H1 (cell line): ENCODE measurements at regions not wholly inside any gene's neighbourhood (a gene's known extent, or its start where the extent isn't known, plus 50 kb on each side); places are given as distances from the start of the nearest gene placed in this dataset.
A peak's percentile ranks its signal among the peaks of the same experiment; 100 is the strongest.

Experiments
- CTCF ChIA-PET: fragments of 300-600 bp; sonication (Branson Sonifier 250); formaldehyde crosslinking; loops from one replicate; lab custom pipeline; 2021; ENCODE audit not compliant: partially characterized antibody; lab: Charles Lee
- POLR2A ChIA-PET: fragments of 300-600 bp; sonication (Branson Sonifier 250); formaldehyde crosslinking; loops from one replicate; lab custom pipeline; 2021; ENCODE audit warnings: inconsistent platforms; ENCODE audit not compliant: partially characterized antibody; lab: Charles Lee
- DNase-seq, 2 experiments: peaks; one replicate each; pipeline versions ENCODE4 v3.0.0 to v3.0.0-alpha.2; 2010 to 2022; ENCODE audit warnings: low spot score in 2 of 2, low read depth in 1 of 2, mixed read lengths in 1 of 2
- FAIRE-seq: peaks from 2 replicates; lab custom pipeline; 2011; peaks lifted over from hg19 to GRCh38; lab: Jason Lieb, UNC
- H2AFZ ChIP-seq: 2 replicates; pipeline ENCODE4 v1.8.1; 2012; ENCODE audit warnings: low read length, inconsistent platforms
- H2AK5ac ChIP-seq: 2 replicates; pipeline ENCODE4 v1.6.1; 2013; ENCODE audit warnings: low read depth, low read length
- H2BK120ac ChIP-seq: replicated peaks from 2 replicates; pipeline ENCODE3; 2013; ENCODE audit warnings: low read depth, low read length, inconsistent platforms
- H2BK12ac ChIP-seq: 2 replicates; pipeline ENCODE4 v1.6.1; 2013; ENCODE audit warnings: low read depth, low read length
- H2BK15ac ChIP-seq: 2 replicates; pipeline ENCODE4 v1.6.1; 2013; ENCODE audit warnings: low read length
- H2BK20ac ChIP-seq: 2 replicates; pipeline ENCODE4 v1.6.1; 2013; ENCODE audit warnings: low read length
- H2BK5ac ChIP-seq: 2 replicates; pipeline ENCODE4 v1.6.1; 2013; ENCODE audit warnings: low read depth, low read length
- H3K14ac ChIP-seq: 2 replicates; pipeline ENCODE4 v1.6.1; 2013; ENCODE audit warnings: inconsistent platforms; ENCODE audit not compliant: insufficient read length
- H3K18ac ChIP-seq: 2 replicates; pipeline ENCODE4 v1.6.1; 2013; ENCODE audit warnings: low read length; ENCODE audit errors: extremely low read depth
- H3K23ac ChIP-seq: 2 replicates; pipeline ENCODE4 v1.6.1; 2013; ENCODE audit warnings: inconsistent platforms; ENCODE audit not compliant: insufficient read length
- H3K23me2 ChIP-seq: 2 replicates; pipeline ENCODE4 v1.6.1; 2013; ENCODE audit warnings: low read depth, low read length
- H3K27ac ChIP-seq: 2 replicates; pipeline ENCODE4 v1.6.1; 2011; ENCODE audit warnings: low read depth, low read length, inconsistent platforms
- H3K27me3 ChIP-seq, 4 experiments: replicated peaks in 1 of 4; 1 replicate in 1 of 4; 2 replicates in 3 of 4; pipeline versions ENCODE4 v1.6.1 to v1.8.1; 2011 to 2013; ENCODE audit warnings: low read length in 3 of 4, mild to moderate bottlenecking in 3 of 4, inconsistent platforms in 2 of 4, mixed read lengths in 2 of 4, moderate library complexity in 1 of 4; ENCODE audit not compliant: control insufficient read depth in 3 of 4, insufficient read depth in 3 of 4; ENCODE audit errors: extremely low read depth in 1 of 4
- H3K36me3 ChIP-seq, 4 experiments: 2 replicates each; pipeline versions ENCODE4 v1.6.1 to v1.8.1; 2011 to 2013; ENCODE audit warnings: mild to moderate bottlenecking in 4 of 4, low read length in 3 of 4, moderate library complexity in 2 of 4, control low read depth in 1 of 4, inconsistent platforms in 1 of 4; ENCODE audit not compliant: insufficient read depth in 4 of 4, control insufficient read depth in 2 of 4
- H3K4ac ChIP-seq: replicated peaks from 2 replicates; pipeline ENCODE3; 2013; ENCODE audit warnings: low read length, low read depth, mixed read lengths, inconsistent platforms; ENCODE audit not compliant: insufficient read length
- H3K4me1 ChIP-seq, 4 experiments: replicated peaks in 1 of 4; 1 replicate in 1 of 4; 2 replicates in 3 of 4; pipeline versions ENCODE4 v1.6.1 to v1.8.1; 2011 to 2013; ENCODE audit warnings: low read length in 3 of 4, inconsistent platforms in 2 of 4, mixed read lengths in 1 of 4; ENCODE audit not compliant: insufficient read depth in 4 of 4, control insufficient read depth in 3 of 4
- H3K4me2 ChIP-seq, 2 experiments: 2 replicates each; pipeline versions ENCODE4 v1.6.1 to v1.8.1; 2011 to 2013; ENCODE audit warnings: low read depth in 2 of 2, low read length in 2 of 2, control low read depth in 1 of 2, inconsistent platforms in 1 of 2, mild to moderate bottlenecking in 1 of 2; ENCODE audit not compliant: insufficient read depth in 1 of 2
- H3K4me3 ChIP-seq, 4 experiments: fragments of 200-600, 300-600 bp in 1 of 4; sonication (generic), shearing (Covaris generic), sonication (Bioruptor Twin) in 1 of 4; 2 replicates each; pipeline versions ENCODE4 v1.5.1 to v1.8.1; 2011 to 2016; ENCODE audit warnings: low read length in 4 of 4, low read depth in 3 of 4, control low read depth in 2 of 4, inconsistent platforms in 2 of 4, mild to moderate bottlenecking in 2 of 4, mixed read lengths in 1 of 4, moderate library complexity in 1 of 4; ENCODE audit not compliant: insufficient read depth in 2 of 4; ENCODE audit errors: extremely low read depth in 1 of 4
- H3K56ac ChIP-seq: replicated peaks from 2 replicates; pipeline ENCODE3; 2013; ENCODE audit warnings: low read depth, mild to moderate bottlenecking, mixed read lengths, low read length, inconsistent platforms; ENCODE audit not compliant: insufficient read length
- H3K79me1 ChIP-seq: 2 replicates; pipeline ENCODE4 v1.6.1; 2013; ENCODE audit warnings: low read depth, low read length, control low read depth
- H3K79me2 ChIP-seq, 2 experiments: 2 replicates each; pipeline versions ENCODE4 v1.6.1 to v1.8.1; 2012 to 2013; ENCODE audit warnings: low read length in 2 of 2, mild to moderate bottlenecking in 2 of 2, inconsistent platforms in 1 of 2; ENCODE audit not compliant: insufficient read depth in 2 of 2, control insufficient read depth in 1 of 2
- H3K9ac ChIP-seq, 4 experiments: replicated peaks in 1 of 4; 1 replicate in 1 of 4; 2 replicates in 3 of 4; pipeline versions ENCODE4 v1.6.1 to v1.8.1; 2011 to 2013; ENCODE audit warnings: low read depth in 3 of 4, low read length in 3 of 4, control low read depth in 2 of 4, mild to moderate bottlenecking in 2 of 4, moderate library complexity in 2 of 4, inconsistent platforms in 1 of 4; ENCODE audit errors: extremely low read depth in 1 of 4
- H3K9me3 ChIP-seq, 2 experiments: 2 replicates each; pipeline versions ENCODE4 v1.6.1 to v1.8.1; 2012 to 2013; ENCODE audit warnings: mild to moderate bottlenecking in 2 of 2, moderate library complexity in 2 of 2, control low read depth in 1 of 2, inconsistent platforms in 1 of 2, low read depth in 1 of 2, low read length in 1 of 2, mixed read lengths in 1 of 2; ENCODE audit not compliant: insufficient read depth in 2 of 2
- H4K20me1 ChIP-seq, 2 experiments: replicated peaks in 1 of 2; 2 replicates each; pipeline versions ENCODE3 to v1.8.1; 2011 to 2013; ENCODE audit warnings: inconsistent platforms in 2 of 2, low read length in 2 of 2, mild to moderate bottlenecking in 1 of 2; ENCODE audit not compliant: insufficient read depth in 2 of 2, control insufficient read depth in 1 of 2
- H4K5ac ChIP-seq: 2 replicates; pipeline ENCODE4 v1.6.1; 2013; ENCODE audit warnings: low read length, low read depth, mixed read lengths, inconsistent platforms; ENCODE audit not compliant: insufficient read length
- H4K8ac ChIP-seq: 2 replicates; pipeline ENCODE4 v1.8.0; 2013; ENCODE audit warnings: mild to moderate bottlenecking, moderate library complexity, low read length, inconsistent platforms; ENCODE audit not compliant: insufficient read depth; ENCODE audit errors: extremely low read depth
- H4K91ac ChIP-seq: replicated peaks from 2 replicates; pipeline ENCODE3; 2013; ENCODE audit warnings: low read length, mixed read lengths, inconsistent platforms; ENCODE audit not compliant: insufficient read length
- EGR1 ChIP-seq: IDR thresholded peaks from 2 replicates; pipeline ENCODE4 v1.6.1; 2011; ENCODE audit warnings: low read depth, low read length, borderline replicate concordance
- EP300 ChIP-seq, 2 experiments: IDR thresholded peaks; 1 replicate in 1 of 2; 2 replicates in 1 of 2; pipeline ENCODE4 v1.6.1; 2011 to 2012; ENCODE audit warnings: low read depth in 2 of 2, low read length in 2 of 2, mild to moderate bottlenecking in 2 of 2, borderline replicate concordance in 1 of 2, inconsistent platforms in 1 of 2, moderate library complexity in 1 of 2
- GABPA ChIP-seq: IDR thresholded peaks from 2 replicates; pipeline ENCODE4 v1.6.1; 2011; ENCODE audit warnings: mild to moderate bottlenecking, low read length, moderate library complexity, borderline replicate concordance; ENCODE audit not compliant: insufficient read depth
- KDM1A ChIP-seq: fragments of 200-600, 300-600 bp; sonication (generic); IDR thresholded peaks from 2 replicates; pipeline ENCODE4 v1.7.1; 2016; ENCODE audit warnings: mild to moderate bottlenecking, low read length, borderline replicate concordance
- MAFK ChIP-seq: IDR thresholded peaks from 2 replicates; pipeline ENCODE4 v1.6.1; 2012; ENCODE audit warnings: low read depth, mild to moderate bottlenecking, improper control_type of control experiment, low read length
- NANOG ChIP-seq: IDR thresholded peaks from 2 replicates; pipeline ENCODE4 v1.6.1; 2011; ENCODE audit warnings: low read length, low read depth, mild to moderate bottlenecking, inconsistent platforms; ENCODE audit not compliant: insufficient read depth, poor library complexity, severe bottlenecking
- NRF1 ChIP-seq: IDR thresholded peaks from 2 replicates; pipeline ENCODE4 v1.6.1; 2011; ENCODE audit warnings: mild to moderate bottlenecking, low read depth, low read length, improper control_type of control experiment
- POLR2A ChIP-seq, 2 experiments: IDR thresholded peaks; 1 replicate in 1 of 2; 2 replicates in 1 of 2; pipeline ENCODE4 v1.6.1; 2011; ENCODE audit warnings: low read depth in 2 of 2, low read length in 2 of 2, mild to moderate bottlenecking in 2 of 2; ENCODE audit errors: control extremely low read depth in 1 of 2
- POLR2AphosphoS5 ChIP-seq: IDR thresholded peaks from 2 replicates; pipeline ENCODE4 v1.6.1; 2011; ENCODE audit warnings: low read depth, low read length
- POU5F1 ChIP-seq: IDR thresholded peaks from 2 replicates; pipeline ENCODE4 v1.6.1; 2011; ENCODE audit warnings: low read depth, mild to moderate bottlenecking, low read length, moderate library complexity
- RFX5 ChIP-seq: IDR thresholded peaks from 2 replicates; pipeline ENCODE4 v1.6.1; 2011; ENCODE audit warnings: low read depth, low read length, improper control_type of control experiment, borderline replicate concordance
- RNF2 ChIP-seq: fragments of 200-900, 300-1000 bp; sonication (generic); IDR thresholded peaks from 2 replicates; pipeline ENCODE4 v1.7.1; 2016; ENCODE audit warnings: borderline replicate concordance, low read depth, mild to moderate bottlenecking, antibody characterized with exemption, low read length; ENCODE audit not compliant: poor library complexity, severe bottlenecking; ENCODE audit errors: missing control alignments
- SAP30 ChIP-seq: fragments of 300-600 bp; sonication (generic); IDR thresholded peaks from 2 replicates; pipeline ENCODE4 v1.7.1; 2012; ENCODE audit warnings: low read length, moderate library complexity, mild to moderate bottlenecking, inconsistent platforms; ENCODE audit not compliant: insufficient read depth, insufficient replicate concordance
- SRF ChIP-seq: IDR thresholded peaks from 2 replicates; pipeline ENCODE4 v1.6.1; 2011; ENCODE audit warnings: mild to moderate bottlenecking, low read depth, low read length, moderate library complexity
- TBP ChIP-seq: IDR thresholded peaks from 2 replicates; pipeline ENCODE4 v1.6.1; 2011; ENCODE audit warnings: low read depth, low read length, improper control_type of control experiment
- WGBS, 2 experiments: shearing (Covaris generic) in 1 of 2; methylation state at CpG; one replicate each; pipeline versions ENCODE4 v1.1.6 to v1.1.7; 2013 to 2015; ENCODE audit warnings: low lambda C conversion rate in 2 of 2, mixed read lengths in 2 of 2, inconsistent platforms in 1 of 2, low coverage in 1 of 2, missing lambda C conversion rate in 1 of 2; ENCODE audit not compliant: insufficient replicate concordance in 2 of 2, insufficient coverage in 1 of 2, insufficient read length in 1 of 2; ENCODE audit errors: extremely low coverage in 1 of 2, missing lambda C conversion rate in 1 of 2; 5-methylcytosine and 5-hydroxymethylcytosine counted together

DNA sequence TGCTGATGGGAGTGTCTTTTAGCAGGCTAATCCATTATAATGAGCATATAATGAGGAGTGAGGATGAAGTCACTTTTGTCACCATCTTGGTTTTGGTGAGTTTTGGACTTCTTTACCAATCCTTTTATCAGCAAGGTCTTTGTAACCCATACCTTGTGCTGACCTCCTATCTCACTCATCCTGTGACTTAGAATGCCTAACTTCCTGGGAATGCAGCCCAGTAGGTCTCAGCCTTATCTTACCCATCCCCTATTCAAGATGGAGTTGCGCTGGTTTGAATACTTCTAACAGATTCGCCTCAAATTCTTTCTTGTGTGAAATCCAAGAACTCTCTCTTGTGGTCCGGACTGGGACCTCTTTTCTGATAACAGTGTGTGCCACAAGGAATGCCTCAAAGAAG, 253.1 kb upstream of the CACNA2D1 start:
- Histone ChIP-seq H3K4me1 (no peaks in the 10 kb centered on the region), H4K8ac (no peak overlapping the region), H3K79me1 (no peaks in the 10 kb centered on the region), H3K9me3 (no peaks in the 10 kb centered on the region), H2BK20ac (no peak overlapping the region), H4K20me1 (no peaks in the 10 kb centered on the region), H2AK5ac (no peak overlapping the region), H3K4me2 (no peak overlapping the region), H2AFZ (peak overlapping the region; percentile 94; the same call in 1 of the 2 replicates), H3K27me3 (no peaks in the 10 kb centered on the region), H4K91ac (no peak overlapping the region), H3K18ac (no peak overlapping the region), H2BK12ac (no peak overlapping the region), H3K36me3 (no peaks in the 10 kb centered on the region), H2BK5ac (no peak overlapping the region), H3K56ac (no peak overlapping the region), H3K23ac (no peak overlapping the region), H2BK120ac (no peak overlapping the region), H3K23me2 (no peaks in the 10 kb centered on the region; the same call in 1 of the 2 replicates), H2BK15ac (no peak overlapping the region), H3K14ac (no peak overlapping the region), H4K5ac (no peak overlapping the region), H3K79me2 (no peaks in the 10 kb centered on the region), H3K4me3 (no peak overlapping the region), H3K27ac (no peak overlapping the region), H3K4ac (no peak overlapping the region), H3K9ac (no peak overlapping the region)
- CTCF ChIA-PET: no interaction called here
- POLR2A ChIA-PET: no interaction called here
- WGBS, 2 experiments: 88% methylated on average over 3 of the region's 3 CpGs; no CpG with 5 or more reads in 1 of the 2 experiments
- FAIRE-seq: no peak
- DNase-seq: no peak
- TF ChIP-seq POU5F1 (no peak), RNF2 (no peak), MAFK (no peak), POLR2AphosphoS5 (no peak), NRF1 (no peak), KDM1A (no peak), GABPA (no peak), SAP30 (no peak), EGR1 (no peak), POLR2A (IDR thresholded peaks at IDR 0.05; ENCODE audit: control extremely low read depth in 1 of 2, low read depth in 2 of 2, low read length in 2 of 2) (no peak), EP300 (IDR thresholded peaks at IDR 0.05; ENCODE audit: borderline replicate concordance in 1 of 2, low read depth in 2 of 2, low read length in 2 of 2) (no peak), SRF (no peak), RFX5 (no peak), NANOG (no peak), TBP (no peak)
